HepG2 (cell line): ENCODE measurements at regions not wholly inside any gene's neighbourhood (a gene's known extent, or its start where the extent isn't known, plus 50 kb on each side); places are given as distances from the start of the nearest gene placed in this dataset.

ENCODE experiments used
- ATAC-seq: fragments of 200-7000 bp; cut with Tn5 transposase; 3 replicates; pipeline ENCODE4 v1.9.1; 2020; ENCODE audit warnings: mild to moderate bottlenecking, moderate library complexity
- BruUV-seq: library from RNA; stranded (reverse); fragments of 400-500 nt; replicated peaks from 2 replicates; lab custom pipeline; 2021; lab: Mats Ljungman, UMichigan
- CTCF ChIA-PET: fragments of 300-600 bp; formaldehyde crosslinking; extraction: SDS; loops from one replicate; lab custom pipeline; 2021; ENCODE audit warnings: low total read pairs, inconsistent platforms, low intra/inter-chr PET ratio; lab: Yijun Ruan, JAX
- POLR2A ChIA-PET: fragments of 350-600 bp; sonication (Branson Sonifier 250); formaldehyde crosslinking; loops from one replicate; lab custom pipeline; 2020; ENCODE audit warnings: antibody characterized with exemption, inconsistent platforms; lab: Yijun Ruan, JAX
- DNase-seq: peaks from one replicate; pipeline ENCODE4 v3.0.0-alpha.2; 2015; ENCODE audit warnings: low spot score
- FAIRE-seq: peaks from 3 replicates; lab custom pipeline; 2011; peaks lifted over from hg19 to GRCh38; lab: Jason Lieb, UNC
- H2AFZ ChIP-seq: one replicate; pipeline ENCODE4 v1.6.1; 2011; ENCODE audit warnings: low read length, inconsistent platforms
- H3K27ac ChIP-seq: fragments of 300-600 bp; 3 replicates; pipeline ENCODE4 v1.8.0; 2011; ENCODE audit warnings: mixed run types, mild to moderate bottlenecking, mixed read lengths, low read length, inconsistent platforms; ENCODE audit not compliant: insufficient read depth; ENCODE audit errors: extremely low read length
- H3K27me3 ChIP-seq, 2 experiments: fragments of 200-600 bp in 1 of 2; 2 replicates in 1 of 2; 3 replicates in 1 of 2; pipeline versions ENCODE4 v1.6.0 to v1.8.0; 2011; ENCODE audit warnings: low read length in 2 of 2, mild to moderate bottlenecking in 2 of 2, moderate library complexity in 2 of 2, inconsistent platforms in 1 of 2; ENCODE audit not compliant: insufficient read depth in 2 of 2, control insufficient read depth in 1 of 2
- H3K36me3 ChIP-seq, 2 experiments: fragments of 200-600 bp in 1 of 2; replicated peaks in 1 of 2; 2 replicates in 1 of 2; 3 replicates in 1 of 2; pipeline versions ENCODE4 v1.5.1 to v1.8.0; 2011; ENCODE audit warnings: low read length in 2 of 2, inconsistent platforms in 1 of 2; ENCODE audit not compliant: insufficient read depth in 2 of 2, control insufficient read depth in 1 of 2
- H3K4me1 ChIP-seq: 2 replicates; pipeline ENCODE4 v1.5.1; 2012; ENCODE audit warnings: low read length, inconsistent platforms; ENCODE audit not compliant: insufficient read depth
- H3K4me2 ChIP-seq: 2 replicates; pipeline ENCODE4 v1.6.0; 2011; ENCODE audit warnings: low read depth, low read length, inconsistent platforms
- H3K4me3 ChIP-seq, 3 experiments: fragments of 200-600 bp in 1 of 3; sonication (generic), shearing (Covaris generic) in 1 of 3; replicated peaks in 1 of 3; 2 replicates each; pipeline ENCODE4 v1.5.1; 2011 to 2016; ENCODE audit warnings: low read length in 3 of 3, inconsistent platforms in 2 of 3, low read depth in 2 of 3, mild to moderate bottlenecking in 2 of 3, control low read depth in 1 of 3, mixed read lengths in 1 of 3; ENCODE audit not compliant: insufficient read depth in 1 of 3
- H3K79me2 ChIP-seq: one replicate; pipeline ENCODE4 v1.6.1; 2011; ENCODE audit warnings: low read length, inconsistent platforms; ENCODE audit not compliant: insufficient read depth
- H3K9ac ChIP-seq: 2 replicates; pipeline ENCODE4 v1.6.0; 2011; ENCODE audit warnings: mild to moderate bottlenecking, low read depth, low read length, inconsistent platforms; ENCODE audit not compliant: insufficient read depth
- H3K9me3 ChIP-seq: 2 replicates; pipeline ENCODE4 v1.5.1; 2012; ENCODE audit warnings: mild to moderate bottlenecking, low read length
- H4K20me1 ChIP-seq: 2 replicates; pipeline ENCODE4 v1.6.0; 2011; ENCODE audit warnings: inconsistent platforms, mild to moderate bottlenecking, low read length, moderate library complexity; ENCODE audit not compliant: insufficient read depth
- CBX1 ChIP-seq: IDR thresholded peaks from one replicate; pipeline ENCODE4 v1.6.1; 2016; ENCODE audit warnings: antibody characterized with exemption, low read depth
- CREB1 ChIP-seq, 2 experiments: fragments of 450-650 bp in 1 of 2; IDR thresholded peaks; 2 replicates each; pipeline ENCODE4 v1.6.1; 2016 to 2017; ENCODE audit warnings: control low read depth in 1 of 2, mild to moderate bottlenecking in 1 of 2, missing compliant biosample characterization in 1 of 2, missing genetic modification characterization in 1 of 2
- EHMT2 ChIP-seq: fragments of 200-600 bp; sonication (generic); IDR thresholded peaks from 2 replicates; pipeline ENCODE4 v1.7.0; 2017; ENCODE audit warnings: antibody characterized with exemption, low read depth, low read length, borderline replicate concordance
- NCOA2 ChIP-seq: sonication (generic); formaldehyde crosslinking; IDR thresholded peaks from 2 replicates; pipeline ENCODE4 v1.8.0; 2022; ENCODE audit warnings: inconsistent platforms
- NCOA5 ChIP-seq: sonication (generic); formaldehyde crosslinking; IDR thresholded peaks from 2 replicates; pipeline ENCODE4 v1.4.0; 2020; ENCODE audit warnings: missing genetic modification reagents
- SETDB1 ChIP-seq: sonication (generic); formaldehyde crosslinking; IDR thresholded peaks from 2 replicates; pipeline ENCODE4 v1.5.1; 2020; ENCODE audit warnings: missing genetic modification reagents, mild to moderate bottlenecking, borderline replicate concordance
- TRIM22 ChIP-seq: fragments of 450-650 bp; IDR thresholded peaks from 2 replicates; pipeline ENCODE4 v1.6.1; 2017
- ZBTB10 ChIP-seq: sonication (generic); formaldehyde crosslinking; IDR thresholded peaks from 2 replicates; pipeline ENCODE4 v1.4.0; 2020; ENCODE audit warnings: missing genetic modification reagents, borderline replicate concordance
- ZNF232 ChIP-seq: sonication (generic); formaldehyde crosslinking; IDR thresholded peaks from 2 replicates; pipeline ENCODE4 v1.4.0; 2020; ENCODE audit warnings: missing genetic modification reagents, borderline replicate concordance
- ZNF350 ChIP-seq: sonication (generic); formaldehyde crosslinking; IDR thresholded peaks from 2 replicates; pipeline ENCODE4 v1.4.0; 2020; ENCODE audit warnings: mild to moderate bottlenecking, low read depth, missing genetic modification reagents, borderline replicate concordance
- ZNF558 ChIP-seq: sonication (generic); formaldehyde crosslinking; IDR thresholded peaks from 2 replicates; pipeline ENCODE4 v1.9.0; 2022; ENCODE audit warnings: mild to moderate bottlenecking, missing genetic modification reagents, borderline replicate concordance
- ZNF569 ChIP-seq: sonication (generic); formaldehyde crosslinking; IDR thresholded peaks from 2 replicates; pipeline ENCODE4 v1.5.0; 2020; ENCODE audit warnings: mild to moderate bottlenecking, missing genetic modification reagents, moderate library complexity, borderline replicate concordance
- ZNF781 ChIP-seq: sonication (generic); formaldehyde crosslinking; IDR thresholded peaks from 2 replicates; pipeline ENCODE4 v1.5.1; 2020; ENCODE audit warnings: borderline replicate concordance, mild to moderate bottlenecking, missing genetic modification reagents; ENCODE audit errors: not compliant biosample characterization
- ZNF878 ChIP-seq: sonication (generic); formaldehyde crosslinking; IDR thresholded peaks from 2 replicates; pipeline ENCODE4 v1.8.1; 2023; ENCODE audit warnings: mild to moderate bottlenecking, missing genetic modification reagents, moderate library complexity
- whole genome bisulfite sequencing: methylation state at CpG from one replicate; pipeline ENCODE4 v1.1.6; 2017; ENCODE audit warnings: low lambda C conversion rate; 5-methylcytosine and 5-hydroxymethylcytosine counted together
- in situ Hi-C: cut with HindIII; loops from 2 replicates; pipeline ENCODE4 v1.10.0; 2017; ENCODE audit warnings: low pct_unique_long_range_greater_than_20kb; ENCODE audit not compliant: extremely low pct_ligation_motif_present
- intact Hi-C: fragments of 100-400 bp; cut with micrococcal nuclease; formaldehyde crosslinking; loops from one replicate; pipeline ENCODE4 v1.10.0; 2022; ENCODE audit not compliant: unreplicated experiment

GRCh38 chr7:22894546-22894945 is 71.9 kb upstream of the TOMM7 start:
- Histone ChIP-seq H3K27ac (no peak overlapping the region), H3K9ac (no peak overlapping the region), H2AFZ (no peak overlapping the region), H4K20me1 (no peaks in the 10 kb centered on the region), H3K4me3 (no peak overlapping the region), H3K27me3 (peaks cover 0 to 6% of the 10 kb centered on the region in 2 experiments; a peak in 1 of 5 replicates), H3K9me3 (no peaks in the 10 kb centered on the region), H3K36me3 (no peaks in the 10 kb centered on the region), H3K4me2 (no peak overlapping the region), H3K79me2 (no peaks in the 10 kb centered on the region), H3K4me1 (peaks cover 15% of the 10 kb centered on the region)
- FAIRE-seq = no peak
- POLR2A ChIA-PET = no interaction called here
- intact Hi-C loops (no loop called here), in situ Hi-C loops (no loop called here)
- TF ChIP-seq EHMT2 (no peak), CREB1 (IDR thresholded peaks at IDR 0.05) (0 out of 2 replicates have a peak, but pooled peaks have one; percentile 4), CREB1 (CRISPR knock-in tag; IDR thresholded peaks at IDR 0.05) (no peak)
- WGBS = 26% methylated on average over 9 of the region's 10 CpGs
- CTCF ChIA-PET = no interaction called here
- no peak for ATAC-seq
- BruUV-seq = no TSS peak
- no peak for DNase-seq

GRCh38 chr7:22890773-22891172 is 68.1 kb upstream of the TOMM7 start:
- DNase-seq (no peak), FAIRE-seq (no peak), ATAC-seq (no peak)
- Histone ChIP-seq H3K36me3 (no peaks in the 10 kb centered on the region), H3K4me3 (no peak overlapping the region), H3K79me2 (no peaks in the 10 kb centered on the region), H3K4me1 (no peaks in the 10 kb centered on the region), H3K4me2 (no peak overlapping the region), H3K27ac (no peak overlapping the region), H3K9ac (no peak overlapping the region), H3K9me3 (no peaks in the 10 kb centered on the region), H3K27me3 (peaks cover 0 to 13% of the 10 kb centered on the region in 2 experiments; a peak in 1 of 5 replicates), H4K20me1 (no peaks in the 10 kb centered on the region), H2AFZ (no peak overlapping the region)
- in situ Hi-C loops (no loop called here), intact Hi-C loops (no loop called here)
- WGBS = 35% methylated on average over 4 of the region's 4 CpGs
- ChIA-PET CTCF (no interaction called here), POLR2A (no interaction called here)
- BruUV-seq = no TSS peak
- TF ChIP-seq SETDB1 (CRISPR knock-in tag) = no peak
- no peak for TF ChIP-seq ZNF350
- no peak for TF ChIP-seq ZNF781
- TF ChIP-seq ZNF232 (CRISPR knock-in tag) = no peak
- TF ChIP-seq ZNF878 (CRISPR knock-in tag) = no peak
- no peak for TF ChIP-seq NCOA5
- TF ChIP-seq NCOA2 (CRISPR knock-in tag) = no peak
- TF ChIP-seq ZBTB10 (CRISPR knock-in tag) = no peak
- TF ChIP-seq TRIM22 = no peak
- TF ChIP-seq CBX1 = no peak
- TF ChIP-seq ZNF558 (CRISPR knock-in tag) = no peak
- TF ChIP-seq ZNF569 (CRISPR knock-in tag) = no peak
